K562 (cell line): ENCODE measurements at regions not wholly inside any gene's neighbourhood (a gene's known extent, or its start where the extent isn't known, plus 50 kb on each side); places are given as distances from the start of the nearest gene placed in this dataset.

Experiments used
- ATAC-seq: fragments of 200-7000 bp; cut with Tn5 transposase; 3 replicates; pipeline ENCODE4 v1.9.1; 2020; ENCODE audit warnings: moderate library complexity
- BruUV-seq: library from RNA; stranded (reverse); fragments of 400-500 nt; replicated peaks from 2 replicates; lab custom pipeline; 2021; lab: Mats Ljungman, UMichigan
- CTCF ChIA-PET: fragments of 300-600 bp; formaldehyde crosslinking; extraction: SDS; loops from one replicate; lab custom pipeline; 2021; ENCODE audit warnings: low intra/inter-chr PET ratio; lab: Yijun Ruan, JAX
- POLR2A ChIA-PET: fragments of 300-600, 350-650 bp; sonication (Branson Sonifier 250); formaldehyde crosslinking; extraction: SDS; loops from one replicate; lab custom pipeline; 2021; ENCODE audit warnings: antibody characterized with exemption, inconsistent platforms; lab: Yijun Ruan, JAX
- DNase-seq, 4 experiments: peaks; one replicate each; pipeline versions ENCODE4 v3.0.0 to v3.0.0-alpha.2; 2011 to 2018; ENCODE audit warnings: low spot score in 3 of 4, mixed read lengths in 3 of 4; ENCODE audit errors: extremely low read depth in 1 of 4
- FAIRE-seq: peaks from 2 replicates; lab custom pipeline; 2011; peaks lifted over from hg19 to GRCh38; lab: Jason Lieb, UNC
- H2AFZ ChIP-seq: 2 replicates; pipeline ENCODE4 v1.6.0; 2011; ENCODE audit warnings: low read depth, low read length, control low read depth, inconsistent platforms
- H3K27ac ChIP-seq: fragments of 200-600 bp; 3 replicates; pipeline ENCODE4 v1.8.0; 2011; ENCODE audit warnings: low read depth, mild to moderate bottlenecking, control low read depth, inconsistent platforms, low read length, moderate library complexity, mixed read lengths; ENCODE audit errors: extremely low read depth
- H3K27me3 ChIP-seq, 2 experiments: fragments of 300-600 bp in 1 of 2; 2 replicates in 1 of 2; 3 replicates in 1 of 2; pipeline versions ENCODE4 v1.6.0 to v1.8.0; 2011; ENCODE audit warnings: inconsistent platforms in 2 of 2, low read length in 2 of 2, mild to moderate bottlenecking in 1 of 2, mixed read lengths in 1 of 2, moderate library complexity in 1 of 2; ENCODE audit not compliant: control insufficient read depth in 2 of 2, insufficient read depth in 2 of 2
- H3K36me3 ChIP-seq: fragments of 300-600 bp; 3 replicates; pipeline ENCODE4 v1.8.0; 2011; ENCODE audit warnings: mild to moderate bottlenecking, low read length, inconsistent platforms; ENCODE audit not compliant: control insufficient read depth, insufficient read depth
- H3K4me1 ChIP-seq, 2 experiments: fragments of 200-600 bp in 1 of 2; replicated peaks in 1 of 2; 2 replicates in 1 of 2; 3 replicates in 1 of 2; pipeline versions ENCODE4 v1.5.1 to v1.8.0; 2011; ENCODE audit warnings: inconsistent platforms in 2 of 2, low read length in 2 of 2, mild to moderate bottlenecking in 1 of 2, mixed read lengths in 1 of 2, moderate library complexity in 1 of 2; ENCODE audit not compliant: control insufficient read depth in 2 of 2, insufficient read depth in 2 of 2
- H3K4me2 ChIP-seq: 2 replicates; pipeline ENCODE4 v1.6.1; 2011; ENCODE audit warnings: low read length, control low read depth, inconsistent platforms, mixed read lengths; ENCODE audit not compliant: insufficient read depth
- H3K4me3 ChIP-seq: fragments of 200-600 bp; sonication (generic), shearing (Covaris generic); 2 replicates; pipeline ENCODE4 v1.5.1; 2016; ENCODE audit warnings: control low read depth, inconsistent platforms
- H3K79me2 ChIP-seq: fragments of 200-600 bp; 3 replicates; pipeline ENCODE4 v1.8.0; 2011; ENCODE audit warnings: low read length, inconsistent platforms; ENCODE audit not compliant: control insufficient read depth, insufficient read depth
- H3K9ac ChIP-seq, 2 experiments: 2 replicates each; pipeline versions ENCODE4 v1.6.0 to v1.6.1; 2011; ENCODE audit warnings: low read depth in 2 of 2, low read length in 2 of 2, control low read depth in 1 of 2, inconsistent platforms in 1 of 2, mild to moderate bottlenecking in 1 of 2, mixed read lengths in 1 of 2; ENCODE audit not compliant: insufficient read depth in 1 of 2
- H3K9me1 ChIP-seq: one replicate; pipeline ENCODE4 v1.6.0; 2011; ENCODE audit warnings: inconsistent platforms, mild to moderate bottlenecking, low read length, moderate library complexity; ENCODE audit not compliant: control insufficient read depth, insufficient read depth
- H3K9me3 ChIP-seq: replicated peaks from 2 replicates; pipeline ENCODE4 v1.5.1; 2011; ENCODE audit warnings: low read depth, low read length, inconsistent platforms; ENCODE audit not compliant: control insufficient read depth, insufficient read depth
- H4K20me1 ChIP-seq: replicated peaks from 2 replicates; pipeline ENCODE4 v1.6.1; 2011; ENCODE audit warnings: low read length, inconsistent platforms, mixed read lengths; ENCODE audit not compliant: control insufficient read depth, insufficient read depth
- CHCHD3 ChIP-seq: fragments of 250-450 bp; sonication (Bioruptor Pico); IDR thresholded peaks from 2 replicates; pipeline ENCODE4 v2.1.2; 2022; ENCODE audit warnings: mild to moderate bottlenecking
- FOXP1 ChIP-seq: sonication (generic); formaldehyde crosslinking; IDR thresholded peaks from 2 replicates; pipeline ENCODE4 v1.8.0; 2022; ENCODE audit warnings: mild to moderate bottlenecking, missing genetic modification reagents
- HLTF ChIP-seq: fragments of 450-650 bp; IDR thresholded peaks from 2 replicates; pipeline ENCODE4 v1.6.1; 2016
- KDM4B ChIP-seq, 2 experiments: fragments of 450-650 bp in 1 of 2; sonication (generic) in 1 of 2; IDR thresholded peaks; 2 replicates each; pipeline ENCODE4 v1.6.1; 2016 to 2017; ENCODE audit warnings: borderline replicate concordance in 2 of 2, antibody characterized with exemption in 1 of 2, low read depth in 1 of 2, mild to moderate bottlenecking in 1 of 2
- NCOA1 ChIP-seq: fragments of 450-650 bp; IDR thresholded peaks from 2 replicates; pipeline ENCODE4 v1.6.1; 2016; ENCODE audit warnings: low read depth
- POLR2AphosphoS5 ChIP-seq: IDR thresholded peaks from 2 replicates; pipeline ENCODE4 v1.6.1; 2011; ENCODE audit warnings: mild to moderate bottlenecking, low read depth, low read length, moderate library complexity; ENCODE audit not compliant: control insufficient read depth, insufficient read depth
- PRMT5 ChIP-seq: sonication (generic); formaldehyde crosslinking; IDR thresholded peaks from 2 replicates; pipeline ENCODE4 v1.5.0; 2020; ENCODE audit warnings: missing genetic modification reagents
- PTRF ChIP-seq: fragments of 450-650 bp; IDR thresholded peaks from 2 replicates; pipeline ENCODE4 v1.6.1; 2016; ENCODE audit warnings: mild to moderate bottlenecking, missing genetic modification characterization, missing compliant biosample characterization
- TSC22D4 ChIP-seq: fragments of 450-650 bp; IDR thresholded peaks from 2 replicates; pipeline ENCODE4 v1.6.1; 2016; ENCODE audit warnings: missing genetic modification characterization, missing biosample characterization, control low read depth
- ZNF655 ChIP-seq: fragments of 250-450 bp; sonication (Bioruptor Pico); IDR thresholded peaks from 2 replicates; pipeline ENCODE4 v1.5.0; 2021
- ZNF695 ChIP-seq: fragments of 450-650 bp; formaldehyde crosslinking; IDR thresholded peaks from 2 replicates; pipeline ENCODE4 v1.4.0; 2020; ENCODE audit warnings: mild to moderate bottlenecking, moderate library complexity
- WGBS: fragments of 100-300 bp; shearing (Covaris generic); methylation state at CpG from one replicate; pipeline ENCODE4 v1.1.6; 2016; ENCODE audit warnings: low coverage, mixed read lengths; ENCODE audit not compliant: insufficient coverage; ENCODE audit errors: missing lambda C conversion rate; 5-methylcytosine and 5-hydroxymethylcytosine counted together
- in situ Hi-C: fragments of 300-500 bp; cut with MboI; formaldehyde crosslinking; loops from 4 replicates; pipeline ENCODE4 v1.15.0; 2018; ENCODE audit warnings: inconsistent platforms, mixed read lengths
- intact Hi-C: fragments of 100-400 bp; cut with micrococcal nuclease; formaldehyde crosslinking; loops from 2 replicates; pipeline ENCODE4 v1.14.2; 2022

- no peaks in the 10 kb centered on the region for H3K79me2 ChIP-seq
- no peaks in the 10 kb centered on the region for H3K36me3 ChIP-seq
- H3K9me3 ChIP-seq: 0 out of 2 replicates have a peak, but pooled peaks cover 2% of the 10 kb centered on the region
- in situ Hi-C loops: no loop called here
- no peaks in the 10 kb centered on the region for H3K27me3 ChIP-seq
- CTCF ChIA-PET: no interaction called here
- intact Hi-C loops: no loop called here
- H3K27ac ChIP-seq: no peak overlapping the region
- no peak overlapping the region for H3K4me2 ChIP-seq
- WGBS: 0% methylated on average over 2 of the region's 2 CpGs
- ATAC-seq (no peak), FAIRE-seq (no peak), DNase-seq (no peak)
- no TSS peak for BruUV-seq
- POLR2A ChIA-PET: no interaction called here
- no peak overlapping the region for H3K9ac ChIP-seq
- no peaks in the 10 kb centered on the region for H4K20me1 ChIP-seq
- no peaks in the 10 kb centered on the region for H3K9me1 ChIP-seq
- no peak overlapping the region for H3K4me3 ChIP-seq
- H2AFZ ChIP-seq: no peak overlapping the region
- no peaks in the 10 kb centered on the region for H3K4me1 ChIP-seq
- TF ChIP-seq ZNF695 (CRISPR knock-in tag) (no peak), NCOA1 (no peak)
Observed at GRCh38 chr9:118652258-118652657, 717.0 kb downstream of the BRINP1 start.

GRCh38 chr9:118652912-118653311 lies 716.3 kb downstream of the BRINP1 start:
- Histone ChIP-seq H4K20me1 (no peaks in the 10 kb centered on the region), H3K27ac (no peak overlapping the region), H3K4me3 (no peak overlapping the region)
- no peak for DNase-seq
- POLR2A ChIA-PET: no interaction called here
- TF ChIP-seq CHCHD3 (CRISPR knock-in tag) (no peak), ZNF655 (CRISPR knock-in tag) (no peak), PRMT5 (CRISPR knock-in tag) (no peak), TSC22D4 (tag) (no peak), KDM4B (IDR thresholded peaks at IDR 0.05; ENCODE audit: borderline replicate concordance in 2 of 2, low read depth in 1 of 2) (no peak), HLTF (no peak), PTRF (tag) (no peak), POLR2AphosphoS5 (no peak), FOXP1 (CRISPR knock-in tag) (no peak)
- TF ChIP-seq, all 486 proteins: peak for 0
- FAIRE-seq (no peak), ATAC-seq (no peak)
- H3K9ac ChIP-seq: no peak overlapping the region
- BruUV-seq: no TSS peak
- H3K9me3 ChIP-seq: 0 out of 2 replicates have a peak, but pooled peaks cover 2% of the 10 kb centered on the region
- H3K9me1 ChIP-seq: no peaks in the 10 kb centered on the region
- H3K27me3 ChIP-seq: no peaks in the 10 kb centered on the region
- H3K4me1 ChIP-seq: no peaks in the 10 kb centered on the region
- H3K79me2 ChIP-seq: no peaks in the 10 kb centered on the region
- 0% methylated on average over 2 of the region's 2 CpGs for WGBS
- in situ Hi-C loops (no loop called here), intact Hi-C loops (no loop called here)
- H2AFZ ChIP-seq: no peak overlapping the region
- no peak overlapping the region for H3K4me2 ChIP-seq
- H3K36me3 ChIP-seq: no peaks in the 10 kb centered on the region
- CTCF ChIA-PET: no interaction called here
